ENCODE measurements at regions not wholly inside any gene's neighbourhood (a gene's known extent, or its start where the extent isn't known, plus 50 kb on each side); places are given as distances from the start of the nearest gene placed in this dataset.

GRCh38 chr18:40447820-40448219 lies 1507.2 kb upstream of the PIK3C3 start:
- DNase-seq (ENCODE audit: low read depth in 2 of 2): no peak

- no peak for DNase-seq (ENCODE audit: low read depth in 2 of 2)
These were observed 1514.9 kb upstream of the PIK3C3 start for GRCh38 chr18:40440088-40440487.

GRCh38 chr18:40437517-40437916 lies 1517.5 kb upstream of the PIK3C3 start:
- no peak for DNase-seq (ENCODE audit: low read depth in 2 of 2)

GRCh38 chr18:40431071-40431985 lies 1523.7 kb upstream of the PIK3C3 start:
- no peak for DNase-seq (ENCODE audit: low read depth in 2 of 2)

GRCh38 chr18:40423291-40423690 lies 1531.7 kb upstream of the PIK3C3 start:
- DNase-seq (ENCODE audit: low read depth in 2 of 2): no peak

GRCh38 chr18:40420675-40421074 lies 1534.4 kb upstream of the PIK3C3 start:
- DNase-seq (ENCODE audit: low read depth in 2 of 2): no peak

- no peak for DNase-seq (ENCODE audit: low read depth in 2 of 2)
These were observed 1537.5 kb upstream of the PIK3C3 start for GRCh38 chr18:40417501-40417900.

- DNase-seq (ENCODE audit: low read depth in 2 of 2): no peak
These were observed 1539.2 kb upstream of the PIK3C3 start for GRCh38 chr18:40415821-40416220.

- no peak for DNase-seq (ENCODE audit: low read depth in 2 of 2)
These were observed 1539.8 kb upstream of the PIK3C3 start for GRCh38 chr18:40415176-40415791.

- DNase-seq (ENCODE audit: low read depth in 2 of 2): no peak
These were observed 1540.8 kb upstream of the PIK3C3 start for GRCh38 chr18:40414155-40414754.

- no peak for DNase-seq (ENCODE audit: low read depth in 2 of 2)
These were observed 1541.9 kb upstream of the PIK3C3 start for GRCh38 chr18:40413160-40413559.

GRCh38 chr18:40412410-40412809 lies 1542.6 kb upstream of the PIK3C3 start:
- DNase-seq (ENCODE audit: low read depth in 2 of 2): no peak

- DNase-seq (ENCODE audit: low read depth in 2 of 2): no peak
These were observed 1547.1 kb upstream of the PIK3C3 start for GRCh38 chr18:40407909-40408308.

GRCh38 chr18:40404284-40404683 lies 1550.8 kb upstream of the PIK3C3 start:
- DNase-seq (ENCODE audit: low read depth in 2 of 2): no peak

GRCh38 chr18:40402052-40402451 lies 1553.0 kb upstream of the PIK3C3 start:
- no peak for DNase-seq (ENCODE audit: low read depth in 2 of 2)

GRCh38 chr18:40388121-40388520 lies 1566.9 kb upstream of the PIK3C3 start:
- DNase-seq (ENCODE audit: low read depth in 2 of 2): no peak

- no peak for DNase-seq (ENCODE audit: low read depth in 2 of 2)
These were observed 1567.8 kb upstream of the PIK3C3 start for GRCh38 chr18:40387130-40387787.

GRCh38 chr18:40382197-40382596 lies 1572.8 kb upstream of the PIK3C3 start:
- DNase-seq (ENCODE audit: low read depth in 2 of 2): no peak

GRCh38 chr18:40380686-40381439 lies 1574.2 kb upstream of the PIK3C3 start:
- no peak for DNase-seq (ENCODE audit: low read depth in 2 of 2)

- no peak for DNase-seq (ENCODE audit: low read depth in 2 of 2)
These were observed 1579.2 kb upstream of the PIK3C3 start for GRCh38 chr18:40375837-40376236.

GRCh38 chr18:40371673-40372072 lies 1583.4 kb upstream of the PIK3C3 start:
- no peak for DNase-seq (ENCODE audit: low read depth in 2 of 2)

- no peak for DNase-seq (ENCODE audit: low read depth in 2 of 2)
These were observed 1587.5 kb upstream of the PIK3C3 start for GRCh38 chr18:40367576-40367975.

Measured in stimulated activated CD4-positive, alpha-beta T cell treated with anti-CD3 and anti-CD28 coated beads, Interleukin-1b, Interleukin-23, amount 100 ng/mL, for 1 hour (primary cell).